GM21423 (cell line): ENCODE measurements at regions not wholly inside any gene's neighbourhood (a gene's known extent, or its start where the extent isn't known, plus 50 kb on each side); places are given as distances from the start of the nearest gene placed in this dataset.

ENCODE experiments used
- ATAC-seq: cut with Tn5 transposase; IDR thresholded peaks from one replicate; pipeline ENCODE4 v1.9.1; 2021; ENCODE audit warnings: mild to moderate bottlenecking, moderate library complexity; ENCODE audit not compliant: unreplicated experiment

DNA sequence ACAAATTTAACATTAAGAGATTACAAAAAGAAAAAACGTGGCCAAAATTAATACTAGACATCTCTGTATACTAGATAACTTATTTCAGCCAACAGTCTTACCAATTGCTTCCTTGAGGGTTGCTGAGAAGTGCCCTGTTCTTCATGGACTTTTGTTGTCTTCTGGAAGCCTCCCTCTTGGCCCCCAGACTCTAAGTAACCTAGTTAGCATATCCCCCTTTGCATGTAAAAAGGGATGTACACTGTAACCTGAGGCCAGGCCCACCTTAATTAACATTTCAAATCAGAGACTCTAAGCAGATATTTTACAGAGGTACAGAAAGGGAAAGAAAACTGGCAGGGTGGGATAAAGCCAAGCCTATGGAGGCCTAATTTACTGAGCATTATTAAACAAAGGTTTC, 1047.3 kb downstream of the ADGRL2 start:
- no peak for ATAC-seq

DNA sequence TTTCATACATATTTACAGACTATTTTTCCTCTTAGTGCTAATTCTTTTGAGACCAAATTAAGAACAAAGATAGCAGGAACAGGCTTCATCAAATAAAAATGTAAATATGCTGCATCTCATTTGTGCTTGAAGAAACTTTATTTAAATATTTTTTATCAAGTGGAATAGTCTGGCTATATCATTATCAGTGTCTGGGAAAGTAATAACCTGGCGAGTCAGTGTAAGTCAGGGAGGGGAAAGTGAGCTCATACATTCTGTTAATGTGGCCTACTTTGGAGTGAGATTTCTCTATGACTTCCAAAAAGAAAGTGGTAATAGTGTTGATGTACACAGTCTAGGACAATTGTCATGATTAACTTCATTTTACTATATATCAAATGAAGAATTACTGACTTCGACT, 1045.1 kb downstream of the ADGRL2 start:
- no peak for ATAC-seq

DNA sequence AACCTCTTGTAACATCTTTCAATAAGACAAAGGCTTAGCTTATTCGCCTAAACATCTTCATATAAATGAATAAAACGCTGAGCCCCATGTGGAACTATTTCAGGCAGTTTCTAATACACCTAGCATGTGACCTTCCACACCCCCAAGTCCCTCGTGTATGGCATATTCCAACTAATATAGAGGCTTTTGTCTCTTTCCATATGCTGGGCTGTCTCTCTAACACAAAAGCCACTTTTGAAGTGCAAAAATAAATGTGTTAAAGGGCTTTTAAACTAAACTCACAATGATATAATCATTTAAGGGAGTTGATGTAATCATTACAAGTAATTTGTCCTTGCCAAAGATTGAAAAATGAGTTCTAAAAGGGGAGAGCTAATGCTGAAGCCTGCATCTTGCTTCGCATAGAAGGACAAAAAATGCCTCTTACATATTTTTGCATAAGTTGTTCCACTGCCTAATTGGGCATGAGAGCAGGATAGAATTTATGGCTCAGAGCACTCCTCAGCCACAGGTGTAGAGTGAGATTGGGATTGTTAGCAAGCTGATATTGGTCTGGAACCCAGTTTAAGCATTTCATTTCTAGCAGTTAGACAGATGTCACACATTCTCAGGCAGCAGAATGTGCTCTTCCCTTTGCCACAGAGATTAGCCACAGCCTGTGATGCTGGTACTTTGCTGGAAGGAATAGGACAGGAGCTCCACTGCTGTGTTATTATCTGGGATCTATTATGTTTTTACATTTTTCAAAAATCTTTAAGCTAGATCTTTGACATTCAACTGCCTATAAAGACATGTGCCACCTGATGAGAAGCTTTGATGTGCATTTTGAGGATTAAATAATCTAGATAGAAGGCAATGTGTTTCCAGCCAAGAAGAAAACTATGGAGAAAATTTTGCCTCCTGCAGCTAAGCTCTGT, 1044.4 kb downstream of the ADGRL2 start:
- ATAC-seq = no peak

DNA sequence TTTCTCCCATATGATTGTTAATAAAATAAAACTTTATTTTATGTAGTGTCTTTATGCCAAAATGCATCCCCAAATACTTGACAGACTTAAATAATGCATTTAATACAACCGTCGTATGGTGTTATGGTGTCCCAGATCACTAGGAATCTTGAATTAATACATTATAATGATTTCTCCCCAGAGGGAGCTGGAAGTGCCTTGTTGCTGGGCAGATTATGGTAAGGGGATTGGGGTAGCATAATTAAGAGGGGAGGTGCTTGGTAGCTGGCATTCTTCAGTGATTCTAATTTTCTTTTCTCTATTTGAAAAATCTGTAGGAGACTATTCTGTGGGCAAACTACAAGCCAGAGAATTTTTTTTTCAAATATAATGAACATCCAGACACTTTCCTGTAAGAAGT, 1043.7 kb downstream of the ADGRL2 start:
- ATAC-seq = no peak

DNA sequence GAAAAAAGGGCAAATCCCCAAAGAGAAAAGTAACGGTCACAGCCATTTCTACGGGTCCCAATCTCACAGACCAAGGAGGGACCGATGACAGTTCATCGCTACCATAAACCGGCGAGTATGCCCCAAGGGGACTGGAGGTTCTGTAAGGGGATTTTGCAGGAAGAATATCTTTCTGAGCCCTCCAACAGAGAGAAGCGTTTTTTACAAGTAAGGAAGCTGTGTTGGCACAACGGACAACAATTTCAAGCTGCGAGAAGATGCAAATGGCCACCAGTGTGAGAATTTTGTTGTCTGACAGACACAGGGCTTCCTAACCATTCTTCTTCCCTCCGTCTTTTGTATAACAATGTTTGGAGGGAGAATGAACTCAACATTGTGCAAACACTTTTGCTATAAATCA, 1043.1 kb downstream of the ADGRL2 start:
- no peak for ATAC-seq

DNA sequence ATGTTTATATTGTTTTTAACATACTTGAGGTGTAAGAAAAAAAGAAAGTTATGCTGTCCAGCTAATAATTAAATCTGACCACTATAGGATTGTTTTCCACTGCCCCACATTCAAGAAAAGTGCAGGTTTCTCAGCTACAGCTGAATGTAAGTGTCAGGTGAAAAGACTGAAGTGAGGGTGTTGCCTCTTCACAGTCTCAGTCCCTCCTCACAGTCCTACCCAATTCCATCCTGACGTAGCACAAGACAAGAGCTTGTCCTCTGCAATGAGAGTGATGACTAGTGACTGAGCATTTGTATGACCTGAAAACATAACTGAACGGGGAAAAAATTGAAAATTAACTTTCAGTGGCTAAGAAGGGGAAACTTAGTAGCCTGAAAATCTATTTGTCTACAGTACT, 1039.5 kb downstream of the ADGRL2 start:
- ATAC-seq = no peak

DNA sequence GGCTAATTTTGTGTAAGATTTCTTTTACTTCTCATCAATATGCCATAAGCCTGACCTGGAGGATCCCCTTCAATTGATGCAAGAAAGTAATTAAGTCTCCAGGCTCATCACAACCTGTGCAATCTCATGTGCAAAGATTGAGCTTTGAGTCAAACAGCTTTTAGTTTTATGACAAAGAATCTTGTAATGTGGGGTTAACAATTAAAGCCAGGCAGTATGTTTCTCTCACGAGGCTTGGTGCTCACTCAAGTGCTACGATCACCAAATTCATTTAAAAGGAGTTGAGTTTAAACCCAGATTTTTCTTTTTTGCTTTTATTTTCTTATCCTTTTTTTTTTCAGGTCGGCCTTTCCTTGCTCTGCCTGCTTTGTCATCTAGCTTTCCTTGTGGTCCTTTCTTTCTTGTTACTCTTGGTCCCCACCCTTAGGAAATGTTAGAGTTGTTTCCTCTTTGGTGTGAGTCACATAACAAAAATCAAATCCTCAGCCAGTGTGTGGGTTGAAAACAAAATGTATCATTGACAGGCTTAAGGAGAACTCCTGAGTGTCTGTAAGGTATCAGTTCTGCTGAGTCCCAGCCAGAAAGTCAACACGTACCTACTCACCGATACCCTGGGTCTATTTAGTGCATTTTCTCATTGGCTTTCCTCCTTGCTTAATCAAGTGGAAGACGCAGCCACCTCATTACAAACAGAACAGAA, 1037.2 kb downstream of the ADGRL2 start:
- no peak for ATAC-seq

DNA sequence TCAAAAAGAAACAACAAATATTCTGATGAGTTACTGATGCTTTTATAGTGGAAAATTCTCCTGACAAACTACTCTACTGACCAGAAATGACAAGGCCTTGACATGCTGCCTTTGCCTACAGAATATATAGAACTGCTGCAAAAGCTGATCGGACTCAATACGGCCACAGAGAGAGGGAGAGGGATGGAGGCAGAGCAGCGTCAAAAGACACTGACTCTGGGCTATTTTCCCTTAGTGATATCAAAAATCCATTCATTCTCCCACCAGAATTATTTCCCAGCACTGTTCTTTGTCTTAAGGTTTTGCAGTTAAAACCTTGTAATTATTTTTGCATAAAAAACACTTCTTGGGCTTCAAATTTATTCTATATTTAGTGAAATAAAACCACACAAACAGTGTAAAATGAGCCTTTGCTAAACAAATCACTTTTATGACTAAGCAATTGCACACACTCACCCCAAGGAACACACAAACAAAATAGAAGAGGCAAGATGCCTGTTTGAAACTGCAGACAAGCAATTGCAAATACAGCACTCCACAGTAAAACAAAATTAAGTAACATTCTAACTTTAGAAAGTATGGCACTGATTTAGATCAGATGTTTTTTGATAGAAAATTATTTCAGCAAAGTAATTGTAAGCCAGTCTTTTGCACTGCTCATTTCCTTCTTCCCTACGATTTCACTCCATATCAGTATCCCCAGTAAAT, 1036.4 kb downstream of the ADGRL2 start:
- ATAC-seq = no peak

DNA sequence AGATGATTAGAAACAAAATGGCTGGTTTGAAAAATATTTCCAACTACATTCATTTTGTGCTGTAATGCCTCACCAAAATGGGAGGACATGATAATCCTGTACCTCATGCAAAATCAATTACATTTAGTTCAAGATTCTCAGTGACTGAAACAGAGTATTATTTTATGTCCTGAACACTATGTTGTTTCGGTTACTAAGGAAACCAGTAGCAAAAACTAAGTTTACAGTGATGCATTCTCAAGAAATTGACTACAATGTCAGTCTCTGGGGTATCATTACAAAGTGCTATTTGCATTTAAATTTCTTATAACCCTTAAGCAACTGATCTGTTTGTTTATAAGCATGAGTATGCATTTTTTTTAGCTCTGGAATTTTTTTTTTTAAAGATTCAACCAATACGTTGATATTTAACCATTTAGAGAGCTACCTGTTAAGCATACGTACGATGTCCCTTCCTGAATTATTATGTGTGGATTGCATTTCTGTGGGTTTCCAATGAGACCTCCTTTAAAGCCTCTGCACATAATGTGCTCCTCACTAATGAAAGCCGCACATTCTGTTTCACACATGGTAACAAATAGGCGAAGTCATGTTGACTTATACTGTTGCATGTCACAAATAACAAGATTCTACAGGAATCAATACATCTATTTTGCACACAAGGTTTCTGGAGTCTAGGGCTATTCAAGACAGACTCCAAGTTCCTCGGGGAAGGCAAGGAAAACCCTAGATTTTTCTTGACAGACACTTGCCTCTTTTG, 1035.7 kb downstream of the ADGRL2 start:
- ATAC-seq = no peak

DNA sequence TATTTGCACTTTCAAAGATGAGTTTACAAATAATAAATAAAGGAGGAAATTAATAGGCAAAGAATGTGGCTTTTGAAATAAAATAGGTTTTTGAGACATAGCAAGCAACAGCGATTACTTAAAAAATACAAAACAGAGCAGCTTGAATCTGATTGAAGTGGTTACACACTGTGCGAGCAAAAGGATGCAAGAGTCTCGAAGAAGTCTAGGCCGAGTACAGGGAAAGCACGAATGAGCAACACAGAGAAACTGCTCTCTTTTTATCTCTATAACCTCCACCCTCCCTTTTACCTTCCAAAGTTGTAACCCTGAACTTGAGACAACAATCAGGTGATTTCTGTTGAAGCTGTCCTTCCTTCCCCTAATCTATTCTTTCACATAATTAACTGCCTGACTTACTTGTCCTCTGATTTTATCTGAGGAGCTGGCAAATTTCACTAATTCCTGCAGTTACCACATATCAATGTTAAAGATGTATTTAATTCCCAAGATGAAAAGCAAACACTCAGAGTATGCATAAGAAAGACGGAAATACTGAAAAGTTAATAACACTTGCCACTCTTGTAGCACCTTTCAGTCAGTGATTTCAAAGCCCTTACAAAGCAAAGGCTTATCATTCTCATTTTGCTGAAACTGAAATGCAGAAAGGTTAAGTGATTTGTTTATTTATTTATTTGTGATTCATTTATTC, 1030.1 kb downstream of the ADGRL2 start:
- no peak for ATAC-seq

DNA sequence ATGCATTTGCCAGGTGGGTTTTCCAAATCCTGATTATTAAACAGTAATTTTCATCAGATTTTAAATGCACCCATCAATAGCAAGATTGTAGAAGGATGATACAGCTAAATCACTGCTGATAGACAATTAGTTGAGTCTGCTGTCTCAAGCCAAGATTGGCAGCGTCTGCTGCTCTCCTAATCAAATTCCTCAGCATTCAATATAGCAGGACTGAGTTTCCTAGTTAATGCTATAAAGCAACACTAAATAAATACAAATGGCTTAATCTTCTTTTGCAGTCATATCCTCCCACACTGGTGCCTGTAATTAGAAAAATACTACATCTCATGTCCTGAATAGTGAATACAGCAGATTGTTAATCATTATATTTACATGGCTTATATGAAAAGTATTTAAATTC, 1028.8 kb downstream of the ADGRL2 start:
- no peak for ATAC-seq

DNA sequence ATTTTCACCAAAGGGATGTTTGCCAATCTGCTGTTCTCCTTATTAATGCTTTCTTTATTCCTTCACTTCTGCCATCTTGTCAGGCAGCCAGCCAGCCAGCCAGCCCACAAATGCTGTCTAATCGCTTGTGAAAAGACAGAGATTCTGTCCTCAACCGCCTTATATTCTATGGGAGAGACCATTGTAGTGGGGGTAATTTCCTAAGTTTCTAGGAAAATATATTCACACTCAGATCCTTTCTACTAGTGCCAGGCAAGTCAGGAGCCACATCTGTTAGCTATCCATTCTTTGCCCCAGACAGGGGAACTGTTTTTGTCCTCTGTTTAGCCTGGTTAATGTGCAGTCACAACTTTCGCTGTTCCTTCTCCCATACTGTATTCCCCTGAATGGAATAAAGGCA, 1023.1 kb downstream of the ADGRL2 start:
- no peak for ATAC-seq

DNA sequence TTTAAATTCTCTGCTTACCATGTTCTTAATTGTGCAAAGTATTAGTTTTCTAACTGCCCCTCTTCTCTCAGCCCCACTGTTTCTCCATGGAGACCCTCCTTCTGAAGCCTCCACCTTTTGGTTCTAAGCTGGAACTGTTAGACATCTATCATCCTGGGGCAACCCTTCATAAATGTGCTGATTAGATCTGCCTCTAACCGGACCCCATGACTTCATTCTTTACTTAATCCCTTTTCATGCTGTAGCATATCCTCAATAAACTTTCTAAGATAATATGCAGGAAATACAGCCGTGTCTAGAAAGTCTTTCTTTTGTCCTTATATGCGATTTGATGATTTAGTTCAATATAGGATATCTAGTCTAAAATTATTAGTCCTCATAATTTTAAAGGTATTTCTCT, 1020.1 kb downstream of the ADGRL2 start:
- ATAC-seq = no peak

DNA sequence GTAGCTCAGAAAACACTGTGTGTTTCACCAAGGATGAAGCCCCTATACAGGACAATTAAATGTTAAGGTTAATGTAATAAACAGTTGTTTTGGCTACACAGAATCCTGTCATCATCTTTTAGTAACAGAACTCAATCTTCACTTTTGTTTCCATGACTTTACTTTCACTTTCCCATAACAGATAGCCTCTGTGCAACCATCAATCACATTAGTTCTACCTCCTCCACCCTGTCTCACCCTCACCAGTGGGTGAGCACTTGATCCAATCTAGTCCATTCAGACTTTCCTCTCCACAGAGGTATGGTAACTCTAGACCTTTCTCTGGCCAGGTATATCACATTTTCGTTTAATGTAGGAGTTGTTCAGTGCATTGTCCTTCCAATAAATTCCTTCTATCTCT, 1018.5 kb downstream of the ADGRL2 start:
- no peak for ATAC-seq

DNA sequence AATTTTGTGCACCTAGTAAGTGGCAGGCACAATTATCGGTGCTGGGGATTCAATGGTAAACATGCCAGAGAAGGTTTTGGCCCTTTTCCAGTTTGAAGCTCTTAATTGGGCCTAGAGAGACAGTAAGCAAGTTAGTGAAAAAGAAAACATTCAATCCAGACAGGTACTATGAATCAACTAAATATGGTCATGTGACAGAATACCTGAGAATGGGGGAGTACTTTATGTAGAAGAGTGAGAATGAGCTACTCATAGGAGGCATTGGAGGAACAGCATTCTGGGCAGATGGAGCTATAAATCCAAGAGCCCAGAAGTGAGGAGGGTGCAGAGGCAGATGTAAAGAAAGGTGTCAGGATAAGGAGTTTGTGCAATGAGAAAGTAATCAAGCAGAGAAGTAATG, 1017.9 kb downstream of the ADGRL2 start:
- no peak for ATAC-seq

DNA sequence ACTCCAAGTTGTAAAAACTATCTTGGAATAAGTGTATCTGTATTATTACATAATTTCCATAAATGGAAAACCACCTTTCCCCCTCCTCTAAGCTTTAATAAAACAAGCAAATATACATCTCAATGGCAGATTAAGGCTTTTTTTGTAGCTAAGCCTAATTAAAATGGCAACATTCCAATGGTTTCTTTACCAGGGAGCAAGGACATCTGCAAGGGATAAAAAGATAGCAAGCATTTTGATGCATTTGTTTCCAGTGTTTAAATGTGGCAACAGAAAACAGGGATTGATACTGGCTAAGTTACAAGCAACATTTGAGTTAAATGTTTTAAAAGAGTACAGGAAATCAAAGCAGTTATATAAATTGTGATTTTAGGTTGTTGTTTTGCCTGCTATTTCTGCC, 1012.7 kb downstream of the ADGRL2 start:
- no peak for ATAC-seq

DNA sequence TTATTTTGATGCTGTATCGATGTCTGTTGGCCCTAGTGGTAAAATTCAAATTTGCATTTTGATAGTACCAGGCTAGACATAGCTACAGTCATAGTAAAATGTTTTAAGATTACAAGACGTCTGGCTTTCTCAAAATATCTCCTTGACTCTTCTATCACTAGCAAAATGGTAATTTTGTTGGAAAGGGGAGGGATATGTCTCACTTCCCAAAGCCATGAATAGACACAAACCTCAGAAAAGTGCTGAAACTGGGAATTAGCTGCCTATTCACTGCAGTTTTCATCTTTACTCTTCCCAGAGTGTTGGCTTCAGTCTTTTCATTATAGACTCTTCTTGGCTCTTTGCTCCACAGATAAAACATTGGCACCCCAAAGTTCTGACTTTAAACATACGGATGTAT, 1009.9 kb downstream of the ADGRL2 start:
- no peak for ATAC-seq

DNA sequence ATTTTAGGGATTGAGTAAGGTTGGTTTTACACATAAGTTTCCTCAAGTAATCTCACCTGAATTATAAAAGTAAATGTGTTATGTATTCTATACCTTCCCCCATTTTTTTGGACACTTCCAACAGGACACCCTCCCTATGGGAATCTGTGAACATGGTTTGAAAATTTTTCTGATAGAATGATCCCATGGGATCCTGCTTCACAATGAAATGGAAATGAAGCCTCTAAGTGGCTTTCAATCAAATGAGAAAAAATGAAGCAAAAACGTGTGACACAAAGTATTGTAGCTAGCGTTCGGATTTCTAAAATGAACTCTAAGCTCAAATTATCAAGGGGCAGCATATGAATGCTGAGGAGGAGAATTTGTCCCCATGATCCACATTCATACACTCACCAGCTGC, 1006.8 kb downstream of the ADGRL2 start:
- ATAC-seq = no peak

DNA sequence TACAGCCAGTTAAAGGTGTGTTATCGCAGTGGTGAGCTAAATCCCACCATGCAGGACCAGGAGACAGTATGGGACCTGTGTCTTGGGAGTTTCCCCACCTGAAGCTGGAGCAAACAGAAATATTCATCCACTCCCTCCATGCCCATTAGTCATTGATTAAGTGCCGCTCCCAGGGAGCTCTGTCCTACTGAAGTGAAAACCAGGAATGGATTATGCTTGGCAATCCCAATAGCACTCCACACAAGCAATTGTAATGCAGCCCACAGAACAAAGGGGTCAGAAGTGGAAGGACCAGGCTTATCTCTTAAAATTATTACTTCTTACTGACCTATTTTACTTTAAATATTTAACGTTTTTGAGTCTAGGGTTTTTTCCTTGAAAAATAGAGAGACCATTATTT, 1005.4 kb downstream of the ADGRL2 start:
- ATAC-seq = no peak

DNA sequence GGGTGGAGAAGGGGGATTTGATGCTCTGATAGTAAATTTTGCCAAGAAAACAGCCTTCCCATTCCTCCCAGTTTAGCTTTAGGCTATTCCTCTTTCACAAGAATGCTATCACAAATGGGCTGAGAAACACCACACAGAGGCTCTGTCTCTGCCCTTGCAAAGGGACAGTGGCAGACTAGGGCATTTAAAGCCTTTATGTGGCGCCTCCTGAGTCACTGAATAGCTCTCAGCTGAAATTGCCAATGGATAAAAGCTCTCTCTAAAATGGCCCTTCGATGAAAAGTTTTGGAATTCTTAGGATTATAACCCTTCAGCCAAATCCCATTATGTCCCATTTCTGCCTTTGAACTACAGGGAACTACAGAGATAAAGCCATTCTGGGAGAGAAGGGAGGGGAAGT, 1000.4 kb downstream of the ADGRL2 start:
- no peak for ATAC-seq
